OCI-LY7 (cell line): ENCODE measurements at regions not wholly inside any gene's neighbourhood (a gene's known extent, or its start where the extent isn't known, plus 50 kb on each side); places are given as distances from the start of the nearest gene placed in this dataset.

ENCODE experiments used
- BruUV-seq: library from RNA; stranded (reverse); fragments of 400-500 nt; replicated peaks from 2 replicates; lab custom pipeline; 2021; lab: Mats Ljungman, UMichigan
- CTCF ChIA-PET: fragments of 300-600 bp; sonication (Branson Sonifier 250); formaldehyde crosslinking; loops from one replicate; lab custom pipeline; 2022; ENCODE audit warnings: antibody characterized with exemption; ENCODE audit not compliant: unreplicated experiment; lab: Charles Lee
- POLR2A ChIA-PET: fragments of 300-600 bp; sonication (Branson Sonifier 250); formaldehyde crosslinking; loops from one replicate; lab custom pipeline; 2022; ENCODE audit warnings: antibody characterized with exemption; lab: Charles Lee
- DNase-seq: peaks from one replicate; pipeline ENCODE4 v3.0.0-alpha.2; 2015; ENCODE audit warnings: low spot score
- H2AFZ ChIP-seq: fragments of 200-600 bp; sonication (generic), shearing (Covaris generic); 2 replicates; pipeline ENCODE4 v1.6.1; 2014; ENCODE audit warnings: mild to moderate bottlenecking, antibody characterized with exemption, low read length, moderate library complexity
- H3K27ac ChIP-seq: fragments of 200-600 bp; sonication (generic); 2 replicates; pipeline ENCODE4 v1.5.1; 2014; ENCODE audit warnings: mixed run types, low read depth, mild to moderate bottlenecking, moderate library complexity, low read length, inconsistent platforms; ENCODE audit not compliant: poor library complexity, severe bottlenecking
- H3K36me3 ChIP-seq: fragments of 200-600 bp; sonication (generic); 2 replicates; pipeline ENCODE4 v1.6.1; 2014; ENCODE audit warnings: mild to moderate bottlenecking, antibody characterized with exemption, low read length, moderate library complexity, mixed read lengths; ENCODE audit not compliant: insufficient read depth
- H3K4me1 ChIP-seq: fragments of 200-600 bp; sonication (generic); 2 replicates; pipeline ENCODE4 v1.5.1; 2014; ENCODE audit warnings: mild to moderate bottlenecking, low read length; ENCODE audit not compliant: insufficient read depth, poor library complexity, severe bottlenecking
- H3K4me2 ChIP-seq: fragments of 200-600 bp; sonication (generic); 2 replicates; pipeline ENCODE4 v1.6.1; 2014; ENCODE audit warnings: mild to moderate bottlenecking, low read length
- H3K4me3 ChIP-seq: fragments of 200-600 bp; sonication (generic); 2 replicates; pipeline ENCODE4 v1.5.1; 2014; ENCODE audit warnings: mild to moderate bottlenecking, low read depth, low read length; ENCODE audit not compliant: poor library complexity, severe bottlenecking
- H3K79me2 ChIP-seq: fragments of 200-600 bp; sonication (generic); 2 replicates; pipeline ENCODE4 v1.6.1; 2016; ENCODE audit warnings: low read depth, mild to moderate bottlenecking, low read length, moderate library complexity, mixed read lengths; ENCODE audit not compliant: insufficient read depth
- H3K9me2 ChIP-seq: fragments of 200-600 bp; sonication (generic); 2 replicates; pipeline ENCODE4 v1.6.1; 2016; ENCODE audit warnings: mild to moderate bottlenecking, low read length, mixed read lengths; ENCODE audit not compliant: insufficient read depth
- H3K9me3 ChIP-seq: fragments of 200-600 bp; sonication (generic); 2 replicates; pipeline ENCODE4 v1.6.1; 2014; ENCODE audit warnings: mild to moderate bottlenecking, mixed run types, low read length, mixed read lengths
- H4K20me1 ChIP-seq: fragments of 200-600 bp; sonication (generic); 2 replicates; pipeline ENCODE4 v1.6.1; 2014; ENCODE audit warnings: mild to moderate bottlenecking, antibody characterized with exemption, low read length, moderate library complexity, mixed read lengths; ENCODE audit not compliant: insufficient read depth
- CTCF ChIP-seq: fragments of 200-600 bp; sonication (generic); conservative IDR thresholded peaks from 2 replicates; pipeline ENCODE4 v1.5.1; 2014; ENCODE audit warnings: mild to moderate bottlenecking, antibody characterized with exemption, low read length, moderate library complexity, mixed read lengths
- EZH2phosphoT487 ChIP-seq: fragments of 200-600 bp; sonication (generic); IDR thresholded peaks from 2 replicates; pipeline ENCODE4 v1.6.1; 2018; ENCODE audit warnings: low read depth, borderline replicate concordance, mild to moderate bottlenecking, mixed run types, antibody characterized with exemption, low read length, moderate library complexity, mixed read lengths
- intact Hi-C: fragments of 100-400 bp; cut with micrococcal nuclease; formaldehyde crosslinking; loops from one replicate; pipeline ENCODE4 v1.10.0; 2022; ENCODE audit not compliant: unreplicated experiment

- Histone ChIP-seq H3K4me3 (no peak overlapping the region), H3K36me3 (no peaks in the 10 kb centered on the region), H3K4me2 (no peak overlapping the region), H3K79me2 (no peaks in the 10 kb centered on the region), H2AFZ (no peak overlapping the region), H3K9me2 (no peaks in the 10 kb centered on the region), H3K27ac (no peak overlapping the region), H3K9me3 (no peaks in the 10 kb centered on the region), H4K20me1 (no peaks in the 10 kb centered on the region), H3K4me1 (peaks cover 14% of the 10 kb centered on the region)
- BruUV-seq = no TSS peak
- POLR2A ChIA-PET = no interaction called here
- CTCF ChIA-PET = interaction anchor here (0.6 kb wide), 1 partner anchor 417 kb away, joined by 4 read pairs; no protein-coding TSS in a partner anchor
- intact Hi-C loops = no loop called here
- TF ChIP-seq CTCF (no peak), EZH2phosphoT487 (no peak)
- DNase-seq = no peak
These were observed 210.2 kb upstream of the TARS1 start for GRCh38 chr5:33230467-33231078.

- Histone ChIP-seq H3K4me1 (peaks cover 21% of the 10 kb centered on the region), H3K4me2 (no peak overlapping the region), H3K36me3 (no peaks in the 10 kb centered on the region), H3K9me3 (no peaks in the 10 kb centered on the region), H3K27ac (no peak overlapping the region), H4K20me1 (no peaks in the 10 kb centered on the region), H2AFZ (no peak overlapping the region), H3K79me2 (no peaks in the 10 kb centered on the region), H3K4me3 (no peak overlapping the region), H3K9me2 (no peaks in the 10 kb centered on the region)
- intact Hi-C loops = no loop called here
- no TSS peak for BruUV-seq
- CTCF ChIA-PET = interaction anchor here (0.6 kb wide), 1 partner anchor 417 kb away, joined by 4 read pairs; no protein-coding TSS in a partner anchor
- TF ChIP-seq CTCF (no peak), EZH2phosphoT487 (no peak)
- DNase-seq = no peak
- POLR2A ChIA-PET = no interaction called here
These were observed 209.5 kb upstream of the TARS1 start for GRCh38 chr5:33231214-33231710.

DNA sequence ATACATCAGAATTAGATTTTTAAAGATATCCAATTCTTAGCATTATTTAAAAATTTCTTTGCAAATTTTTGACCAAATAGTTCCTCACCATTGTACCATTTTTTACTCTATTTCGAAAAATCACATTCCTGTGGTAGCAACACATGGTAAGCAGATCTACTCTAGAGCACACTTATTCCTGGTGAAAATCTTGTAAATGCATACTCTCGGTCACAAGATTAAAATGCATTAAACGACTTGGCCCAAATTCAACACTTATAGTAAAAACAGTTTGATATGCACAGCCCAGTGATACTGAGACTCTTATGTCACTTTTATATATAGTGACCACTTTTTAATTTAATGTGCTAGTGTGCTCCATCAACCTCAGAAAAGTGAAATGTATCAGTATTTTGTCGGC is 208.8 kb upstream of the TARS1 start:
- no peak for DNase-seq
- H3K9me3 ChIP-seq = 0 out of 2 replicates have a peak, but pooled peaks cover 3% of the 10 kb centered on the region
- ChIA-PET POLR2A (no interaction called here), CTCF (no interaction called here)
- no peaks in the 10 kb centered on the region for H3K9me2 ChIP-seq
- BruUV-seq = no TSS peak
- H3K4me1 ChIP-seq = peaks cover 27% of the 10 kb centered on the region
- H2AFZ ChIP-seq = peak overlapping the region; percentile 31; the same call in 1 of the 2 replicates
- H3K79me2 ChIP-seq = no peaks in the 10 kb centered on the region
- no peak overlapping the region for H3K4me2 ChIP-seq
- H3K27ac ChIP-seq = no peak overlapping the region
- H3K36me3 ChIP-seq = no peaks in the 10 kb centered on the region
- TF ChIP-seq CTCF = no peak
- no peak overlapping the region for H3K4me3 ChIP-seq
- intact Hi-C loops = no loop called here
- no peaks in the 10 kb centered on the region for H4K20me1 ChIP-seq
